ENCODE measurements at regions not wholly inside any gene's neighbourhood (a gene's known extent, or its start where the extent isn't known, plus 50 kb on each side); places are given as distances from the start of the nearest gene placed in this dataset.

GRCh38 chr1:235013512-235013911 lies 115.1 kb downstream of the TOMM20 start:
- no peaks in the 10 kb centered on the region for H3K79me2 ChIP-seq (ENCODE audit: insufficient read depth)
- no peak overlapping the region for H3K9ac ChIP-seq
- H3K27me3 ChIP-seq (ENCODE audit: insufficient read depth): no peaks in the 10 kb centered on the region
- no peak overlapping the region for H3K4me2 ChIP-seq
- no peaks in the 10 kb centered on the region for H3K9me3 ChIP-seq
- CTCF ChIA-PET: no interaction called here
- no peak for TF ChIP-seq GATA2 (CRISPR knock-in tag; IDR thresholded peaks at IDR 0.05)
- TF ChIP-seq USF1 (IDR thresholded peaks at IDR 0.05; ENCODE audit: borderline replicate concordance, low read depth): no peak
- no peak overlapping the region for H3K27ac ChIP-seq (ENCODE audit: low read depth in 2 of 2, low read length in 1 of 2)
- no peak overlapping the region for H2AFZ ChIP-seq (ENCODE audit: low read depth)
- H3F3A ChIP-seq (replicated peaks; ENCODE audit: insufficient read depth): peaks cover 20% of the 10 kb centered on the region
- DNase-seq: no peak
- no peak overlapping the region for H3K4me3 ChIP-seq (ENCODE audit: low read depth in 2 of 2, low read length in 1 of 2)
- peaks cover 0 to under 1% of the 10 kb centered on the region in 2 experiments for H3K36me3 ChIP-seq (replicated peaks in 1 of 2; ENCODE audit: control insufficient read depth in 1 of 2, insufficient read depth in 2 of 2, low read length in 1 of 2)
- WGBS (ENCODE audit: low lambda C conversion rate): 100% methylated on average over 3 of the region's 3 CpGs
- peaks cover 7 to 9% of the 10 kb centered on the region in 2 experiments; a peak in 3 of 4 replicates for H3K4me1 ChIP-seq (ENCODE audit: control insufficient read depth in 1 of 2, insufficient read depth in 2 of 2, low read depth in 1 of 2, low read length in 1 of 2)
- H3K9me2 ChIP-seq: no peaks in the 10 kb centered on the region
- POLR2A ChIA-PET: no interaction called here
- no peaks in the 10 kb centered on the region for H4K20me1 ChIP-seq (ENCODE audit: insufficient read depth)

- Histone ChIP-seq H3K4me2 (peak overlapping the region; percentile 56), H3K4me1 (ENCODE audit: control insufficient read depth in 1 of 2, insufficient read depth in 2 of 2, low read depth in 1 of 2, low read length in 1 of 2) (peaks cover 7 to 9% of the 10 kb centered on the region in 2 experiments; a peak in 3 of 4 replicates), H3K27ac (ENCODE audit: low read depth in 2 of 2, low read length in 1 of 2) (peak overlapping the region; percentile 58 to 95; a peak in 3 of 4 replicates), H4K20me1 (ENCODE audit: insufficient read depth) (no peaks in the 10 kb centered on the region), H3K79me2 (ENCODE audit: insufficient read depth) (no peaks in the 10 kb centered on the region), H3K4me3 (ENCODE audit: low read depth in 2 of 2, low read length in 1 of 2) (no peak overlapping the region), H3K9ac (peak overlapping the region; percentile 62), H3F3A (replicated peaks; ENCODE audit: insufficient read depth) (peaks cover 14% of the 10 kb centered on the region), H2AFZ (ENCODE audit: low read depth) (no peak overlapping the region), H3K27me3 (ENCODE audit: insufficient read depth) (no peaks in the 10 kb centered on the region), H3K9me3 (no peaks in the 10 kb centered on the region), H3K9me2 (no peaks in the 10 kb centered on the region), H3K36me3 (replicated peaks in 1 of 2; ENCODE audit: control insufficient read depth in 1 of 2, insufficient read depth in 2 of 2, low read length in 1 of 2) (no peaks in the 10 kb centered on the region)
- ChIA-PET POLR2A (no interaction called here), CTCF (no interaction called here)
- 93% methylated on average over 10 of the region's 10 CpGs for WGBS (ENCODE audit: low lambda C conversion rate)
- TF ChIP-seq RAD21 (IDR thresholded peaks at IDR 0.05; ENCODE audit: low read length) (no peak), SIN3A (IDR thresholded peaks at IDR 0.05; ENCODE audit: borderline replicate concordance, low read depth, low read length) (no peak), ZBTB33 (IDR thresholded peaks at IDR 0.05; ENCODE audit: borderline replicate concordance, low read depth) (no peak), TAF1 (IDR thresholded peaks at IDR 0.05; ENCODE audit: borderline replicate concordance, low read depth, low read length) (no peak), MXI1 (IDR thresholded peaks at IDR 0.05; ENCODE audit: low read depth, low read length) (no peak), POLR2AphosphoS5 (IDR thresholded peaks at IDR 0.05; ENCODE audit: low read depth, low read length) (no peak), NRF1 (IDR thresholded peaks at IDR 0.05; ENCODE audit: low read depth, low read length) (no peak), GABPA (IDR thresholded peaks at IDR 0.05; ENCODE audit: low read depth) (no peak), SMC3 (IDR thresholded peaks at IDR 0.05; ENCODE audit: low read depth, low read length) (no peak), EP300 (IDR thresholded peaks at IDR 0.05; ENCODE audit: borderline replicate concordance in 1 of 2, low read depth in 1 of 2, low read length in 1 of 2) (no peak), YY1 (IDR thresholded peaks at IDR 0.05; ENCODE audit: low read depth) (no peak), CHD2 (IDR thresholded peaks at IDR 0.05; ENCODE audit: low read length, partially characterized antibody) (no peak), NFIC (IDR thresholded peaks at IDR 0.05; ENCODE audit: borderline replicate concordance) (no peak), FOXM1 (IDR thresholded peaks at IDR 0.05; ENCODE audit: low read depth) (no peak), RCOR1 (IDR thresholded peaks at IDR 0.05; ENCODE audit: low read length) (no peak)
- TF ChIP-seq, protein P1, sequence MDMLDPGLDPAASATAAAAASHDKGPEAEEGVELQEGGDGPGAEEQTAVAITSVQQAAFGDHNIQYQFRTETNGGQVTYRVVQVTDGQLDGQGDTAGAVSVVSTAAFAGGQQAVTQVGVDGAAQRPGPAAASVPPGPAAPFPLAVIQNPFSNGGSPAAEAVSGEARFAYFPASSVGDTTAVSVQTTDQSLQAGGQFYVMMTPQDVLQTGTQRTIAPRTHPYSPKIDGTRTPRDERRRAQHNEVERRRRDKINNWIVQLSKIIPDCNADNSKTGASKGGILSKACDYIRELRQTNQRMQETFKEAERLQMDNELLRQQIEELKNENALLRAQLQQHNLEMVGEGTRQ (IDR thresholded peaks at IDR 0.05; ENCODE audit: borderline replicate concordance, low read depth, low read length): no peak
- TF ChIP-seq, protein P2, sequence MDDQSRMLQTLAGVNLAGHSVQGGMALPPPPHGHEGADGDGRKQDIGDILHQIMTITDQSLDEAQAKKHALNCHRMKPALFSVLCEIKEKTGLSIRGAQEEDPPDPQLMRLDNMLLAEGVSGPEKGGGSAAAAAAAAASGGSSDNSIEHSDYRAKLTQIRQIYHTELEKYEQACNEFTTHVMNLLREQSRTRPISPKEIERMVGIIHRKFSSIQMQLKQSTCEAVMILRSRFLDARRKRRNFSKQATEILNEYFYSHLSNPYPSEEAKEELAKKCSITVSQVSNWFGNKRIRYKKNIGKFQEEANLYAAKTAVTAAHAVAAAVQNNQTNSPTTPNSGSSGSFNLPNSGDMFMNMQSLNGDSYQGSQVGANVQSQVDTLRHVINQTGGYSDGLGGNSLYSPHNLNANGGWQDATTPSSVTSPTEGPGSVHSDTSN (IDR thresholded peaks at IDR 0.05): no peak
- DNase-seq: no peak
Observed at GRCh38 chr1:235012436-235013210, 116.0 kb downstream of the TOMM20 start.

All from SK-N-SH (cell line).